Left colon (tissue), 2 donors: ENCODE measurements at regions not wholly inside any gene's neighbourhood (a gene's known extent, or its start where the extent isn't known, plus 50 kb on each side); places are given as distances from the start of the nearest gene placed in this dataset.

Experiments
- ATAC-seq: fragments of 200-7000 bp; cut with Tn5 transposase; one replicate; pipeline ENCODE4 v1.9.1; 2020; ENCODE audit warnings: mild to moderate bottlenecking, moderate library complexity
- DNase-seq, 2 donors: peaks; one replicate each; pipeline ENCODE4 v3.0.0-alpha.2; 2020
- intact Hi-C, 2 donors: fragments of 100-400 bp; cut with DNase I in 1 of 2; cut with micrococcal nuclease in 1 of 2; formaldehyde crosslinking; loops; one replicate each; pipeline versions ENCODE4 v1.11.2 to v1.14.0; 2022; cut with DNase I, micrococcal nuclease
- donor health status: DM: no; HTN: no; CAD: no.
- donor health status: DM: yes; HTN: yes; CAD: no.

DNA sequence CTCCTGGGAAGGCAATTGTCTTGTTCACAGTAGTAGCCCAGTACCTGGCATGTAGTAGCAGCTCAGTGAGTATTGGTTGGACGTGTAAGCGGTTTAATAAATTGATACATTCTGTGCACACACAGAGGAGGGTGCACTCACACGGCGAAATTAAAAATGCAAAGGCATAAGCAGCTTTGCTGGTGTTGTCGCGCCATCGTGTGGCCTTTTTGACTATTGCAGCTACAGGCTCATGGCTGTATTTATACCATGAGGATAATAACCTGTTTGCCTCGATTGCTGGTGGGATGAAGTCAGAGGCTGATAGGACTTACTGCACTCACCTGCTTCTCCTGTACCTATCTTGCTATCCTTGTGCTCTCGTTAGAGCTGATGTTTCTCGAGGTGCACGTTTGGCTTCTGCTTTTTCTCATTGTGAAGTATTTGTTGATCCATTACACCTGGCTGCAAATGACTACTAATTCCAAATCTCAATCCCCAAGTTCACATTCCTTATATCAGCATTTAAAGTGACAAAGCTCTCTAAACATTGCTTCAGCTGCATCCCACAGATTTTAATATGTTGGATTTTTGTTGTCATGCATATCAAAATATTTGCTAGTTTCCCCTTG lies 61.5 kb downstream of the TBXT start:
- DNase-seq (peak; percentile 43 to 81), ATAC-seq (peak; percentile 71)
- intact Hi-C loops, result loop anchor here in 1 of 2 donors (2.0 kb wide), 1 partner anchor 221 kb away; no protein-coding TSS in a partner anchor

DNA sequence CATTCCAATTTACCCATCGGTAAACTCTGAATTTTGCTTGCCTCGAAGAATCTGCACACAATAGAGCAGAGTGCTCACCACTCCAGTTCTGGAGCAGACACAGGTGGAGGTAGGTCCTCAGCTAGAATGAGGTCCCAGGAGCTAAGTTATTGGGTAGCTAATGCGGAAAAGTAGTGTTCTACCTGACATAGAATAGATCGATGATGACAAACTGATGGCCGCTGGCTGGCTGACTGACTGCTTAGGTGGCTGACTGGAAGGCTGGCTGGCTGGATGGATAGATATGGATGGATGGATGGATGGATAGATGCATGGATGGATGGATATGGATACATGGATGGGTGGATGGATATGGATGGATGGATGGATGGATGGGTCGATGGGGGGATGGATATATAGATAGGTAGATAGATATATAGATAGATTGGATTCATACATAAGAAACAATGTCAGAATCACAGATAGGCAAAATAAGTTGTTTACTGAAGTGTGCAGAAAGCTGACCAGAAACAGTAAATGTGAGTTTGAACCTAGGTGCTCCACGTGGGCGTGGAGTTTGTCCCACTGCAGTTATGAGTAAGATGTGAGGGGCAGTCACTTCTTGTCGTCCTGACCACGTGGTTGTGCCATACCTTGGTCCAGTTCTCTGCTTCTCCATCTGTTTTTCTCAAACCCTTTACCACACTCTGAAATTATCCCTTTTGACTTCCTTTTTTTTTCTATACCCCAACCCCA lies 62.1 kb downstream of the TBXT start:
- intact Hi-C loops, result loop anchor here in 1 of 2 donors (2.0 kb wide), 1 partner anchor 221 kb away; no protein-coding TSS in a partner anchor
- DNase-seq, result no peak
- no peak for ATAC-seq

DNA sequence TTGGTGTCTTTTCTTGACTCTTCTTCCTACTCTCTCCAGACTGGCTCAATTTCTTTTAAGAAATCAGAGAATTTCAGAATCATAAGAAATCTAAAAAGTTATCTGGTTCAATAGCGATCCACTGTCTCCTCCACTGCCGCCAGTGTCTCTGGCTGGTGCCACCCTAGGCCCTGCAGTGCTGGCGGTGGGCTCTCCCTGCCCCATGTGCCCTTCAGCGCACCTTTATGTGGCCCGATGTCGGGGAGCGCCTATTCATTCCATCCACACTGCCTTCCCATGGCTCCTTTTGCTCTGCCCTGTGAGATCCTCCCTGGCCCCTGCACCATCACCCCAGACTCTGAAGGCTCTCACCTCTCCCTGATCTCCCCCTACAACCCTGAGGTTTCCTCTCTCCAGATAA lies 62.8 kb downstream of the TBXT start:
- ATAC-seq, result no peak
- no peak for DNase-seq
- intact Hi-C loops, result loop anchor here in 1 of 2 donors (5.0 kb wide), 1 partner anchor 218 kb away; no protein-coding TSS in a partner anchor

DNA sequence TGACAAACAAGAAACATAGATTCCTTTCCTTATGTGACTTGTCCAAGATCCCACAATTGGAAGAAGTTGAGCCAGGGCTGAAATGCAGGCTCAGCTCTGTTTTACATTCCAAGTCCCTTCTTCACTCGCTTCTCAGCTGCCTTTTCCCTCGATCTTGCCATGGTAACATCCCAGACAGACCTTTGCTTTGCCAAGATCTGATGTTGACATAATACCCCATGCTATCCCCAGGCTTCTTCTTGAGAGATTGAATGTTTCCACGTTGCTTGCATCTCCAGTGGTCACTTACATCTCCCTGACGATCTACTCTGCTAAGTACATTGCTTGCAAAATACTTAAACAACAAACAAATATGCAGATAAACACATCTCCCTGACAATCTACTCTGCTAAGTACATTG lies 63.5 kb downstream of the TBXT start:
- DNase-seq (no peak), ATAC-seq (no peak)
- intact Hi-C loops, result loop anchor here in 1 of 2 donors (5.0 kb wide), 1 partner anchor 217 kb away; no protein-coding TSS in a partner anchor

DNA sequence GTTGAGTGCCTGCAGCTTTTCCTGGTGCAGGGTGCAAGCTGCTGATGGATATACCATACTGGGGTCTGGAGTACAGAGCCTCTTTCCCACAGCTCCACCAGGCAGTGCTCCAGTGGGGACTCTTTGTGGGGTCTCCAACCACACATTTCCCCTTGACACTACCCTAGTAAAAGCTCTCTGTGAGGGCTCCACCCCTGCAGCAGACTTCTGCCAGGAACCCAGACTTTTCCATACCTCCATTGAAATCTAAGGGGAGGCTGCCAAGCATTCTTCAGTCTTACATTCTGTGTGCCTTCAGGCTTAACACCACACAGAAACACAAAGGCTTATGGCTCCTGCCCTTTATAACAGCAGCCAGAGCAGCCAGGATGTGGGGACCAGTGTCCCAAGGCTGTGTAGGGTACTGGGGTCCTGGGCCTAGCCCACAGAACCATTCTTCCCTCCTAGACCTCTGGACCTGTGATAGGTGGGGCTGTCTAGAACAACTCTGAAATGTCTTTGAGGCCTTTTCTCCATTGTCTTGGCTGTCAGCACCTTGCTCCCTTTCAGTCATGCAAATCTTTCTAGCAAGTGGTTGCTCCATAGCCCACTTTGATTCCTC lies 65.7 kb downstream of the TBXT start:
- DNase-seq, result no peak
- intact Hi-C loops, result loop anchor here in 1 of 2 donors (5.0 kb wide), 1 partner anchor 215 kb away; no protein-coding TSS in a partner anchor
- no peak for ATAC-seq

DNA sequence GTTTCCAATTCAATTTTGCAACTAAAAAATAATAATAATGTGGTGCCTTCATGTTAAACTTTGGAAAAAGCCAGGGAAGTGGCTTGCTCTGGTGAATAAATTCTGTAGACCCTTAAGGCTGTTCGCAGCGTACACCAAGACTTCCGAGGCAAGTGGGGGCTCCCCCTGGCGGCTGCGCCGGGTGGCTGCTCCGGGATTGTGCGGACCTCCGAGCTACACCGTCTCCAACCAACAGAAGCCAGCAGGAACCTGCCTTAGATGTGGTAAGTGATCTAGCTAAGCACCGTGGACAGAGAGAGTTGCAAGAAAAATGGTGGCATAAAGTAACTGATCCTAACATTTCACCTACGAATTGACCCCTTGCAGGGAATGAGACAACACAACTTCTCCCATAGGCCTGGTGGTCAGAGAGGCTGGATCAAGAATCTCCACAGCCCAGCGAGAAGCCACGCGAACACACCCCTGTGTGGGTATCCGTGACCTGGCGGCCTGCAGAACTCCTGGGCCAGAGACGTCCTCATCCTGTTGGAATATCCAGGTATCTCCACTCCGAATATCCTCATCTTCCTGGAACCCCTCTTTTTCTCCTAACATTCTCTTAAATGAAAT lies 69.6 kb downstream of the TBXT start:
- DNase-seq (peak; percentile 53 to 70), ATAC-seq (peak; percentile 95)
- intact Hi-C loops, result no loop called here

DNA sequence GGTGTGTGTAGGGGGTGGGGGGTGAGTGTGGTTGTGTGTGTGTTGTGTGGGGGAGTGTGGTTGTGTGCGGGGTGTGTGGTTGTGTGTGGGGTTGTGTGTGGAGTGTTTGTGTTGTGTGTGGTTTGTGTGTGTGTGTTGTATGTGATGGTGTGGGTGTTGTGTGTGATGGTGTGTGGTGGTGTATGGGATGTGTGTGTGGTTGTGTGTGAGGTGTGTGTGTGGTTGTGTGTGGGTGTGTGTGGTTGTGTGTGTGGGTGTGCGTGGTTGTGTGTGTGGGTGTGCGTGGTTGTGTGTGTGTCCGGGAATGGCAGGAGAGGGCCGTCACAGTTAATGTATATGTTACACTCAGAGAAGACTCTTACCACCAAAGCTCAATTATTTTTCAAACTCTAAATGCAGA lies 79.8 kb downstream of the TBXT start:
- DNase-seq (no peak), ATAC-seq (no peak)
- intact Hi-C loops, result no loop called here

DNA sequence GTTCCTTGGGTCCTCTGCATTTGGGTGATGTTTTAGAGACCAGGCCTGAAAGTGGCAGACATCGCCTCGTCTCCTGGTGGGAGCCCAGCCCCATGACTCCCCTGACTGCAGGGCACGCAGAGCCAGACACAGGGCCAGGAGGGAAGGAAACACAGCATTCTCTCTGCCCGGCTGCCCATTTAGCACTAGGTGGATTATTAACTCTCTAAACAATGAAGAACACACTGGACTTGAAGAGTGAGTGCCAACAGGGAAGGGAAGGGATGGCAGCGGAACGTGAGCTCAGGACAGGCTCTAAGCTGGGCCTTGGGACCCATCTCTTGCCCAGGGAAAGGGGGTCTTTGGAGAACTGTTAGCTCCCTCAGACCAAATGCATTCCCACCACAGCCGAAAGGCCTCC lies 80.4 kb downstream of the TBXT start:
- ATAC-seq, result no peak
- intact Hi-C loops, result no loop called here
- no peak for DNase-seq

DNA sequence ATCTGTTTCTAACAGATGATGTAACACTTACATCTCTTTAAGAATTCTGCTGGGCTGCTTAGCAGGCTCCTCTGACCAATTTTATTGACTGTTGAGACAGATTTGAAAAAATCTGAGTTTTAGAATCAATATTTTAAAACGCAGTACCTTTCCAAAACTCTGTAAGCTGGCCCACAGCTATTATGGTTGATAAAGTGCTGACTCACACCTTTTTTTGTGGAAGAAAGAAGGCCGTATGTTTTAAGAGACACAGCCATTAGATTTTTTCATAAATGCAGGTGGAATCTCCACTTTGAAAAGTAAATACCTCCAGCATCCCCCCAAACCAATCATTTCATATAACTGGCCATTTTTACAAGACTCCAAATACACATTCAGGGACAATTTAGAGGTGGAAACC lies 82.2 kb downstream of the TBXT start:
- no peak for ATAC-seq
- DNase-seq, result no peak
- intact Hi-C loops, result no loop called here

DNA sequence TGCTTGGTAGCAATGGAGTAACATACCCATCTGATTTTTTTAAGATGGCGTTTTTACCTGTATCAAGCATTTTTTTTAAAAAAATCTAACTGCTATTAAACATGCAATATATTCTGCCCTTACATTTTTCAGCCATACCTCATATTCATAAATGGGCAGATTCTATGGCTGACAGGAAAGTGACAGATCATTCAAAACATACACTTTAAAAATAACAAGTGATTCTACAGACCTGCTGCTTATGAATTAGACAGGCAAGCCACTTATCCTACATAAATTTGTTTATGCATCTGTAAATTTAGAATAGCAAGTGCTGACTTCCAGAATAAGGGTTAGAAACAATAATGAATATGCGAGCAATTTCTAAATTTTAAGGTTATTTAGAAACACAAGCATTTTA lies 82.7 kb downstream of the TBXT start:
- DNase-seq (no peak), ATAC-seq (no peak)
- intact Hi-C loops, result no loop called here

DNA sequence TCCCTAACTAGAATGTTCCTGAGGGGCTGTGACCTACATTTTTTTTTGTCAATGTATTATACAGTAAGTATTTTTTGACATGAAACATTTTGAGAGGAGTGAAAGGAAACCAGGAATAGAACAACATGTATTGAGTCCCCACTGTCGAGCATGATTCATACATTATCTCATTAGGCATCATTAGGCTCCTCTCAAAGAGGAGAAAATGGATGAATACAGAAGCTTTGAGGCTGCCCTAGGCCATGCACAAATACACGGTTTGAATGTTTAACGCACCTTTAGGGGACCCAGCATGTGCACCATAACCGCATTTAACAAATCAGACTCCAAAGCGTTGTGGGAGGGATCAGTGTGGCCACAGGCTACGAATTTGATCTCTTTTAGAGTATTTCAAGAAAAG lies 87.8 kb downstream of the TBXT start:
- ATAC-seq, result no peak
- DNase-seq, result no peak
- intact Hi-C loops, result no loop called here

DNA sequence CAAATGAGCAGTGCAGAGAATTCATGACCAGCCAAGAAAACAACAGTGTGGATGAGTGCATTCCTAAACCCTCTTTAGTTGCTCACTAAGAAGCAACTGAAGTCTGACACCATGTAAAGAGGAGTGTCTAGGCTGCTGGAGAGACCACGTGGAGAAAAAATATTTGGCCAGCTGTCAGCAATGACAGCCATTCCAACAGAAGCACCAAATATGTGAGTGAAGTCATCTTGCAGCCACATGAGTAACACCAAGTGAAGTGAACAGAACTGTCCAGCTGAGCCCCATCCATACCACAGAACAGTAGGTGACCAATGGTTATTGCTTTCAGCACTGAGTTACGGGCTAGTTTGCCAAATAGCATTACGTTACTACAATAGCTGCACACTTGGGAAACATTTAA lies 89.4 kb downstream of the TBXT start:
- ATAC-seq (no peak), DNase-seq (no peak)
- intact Hi-C loops, result no loop called here

DNA sequence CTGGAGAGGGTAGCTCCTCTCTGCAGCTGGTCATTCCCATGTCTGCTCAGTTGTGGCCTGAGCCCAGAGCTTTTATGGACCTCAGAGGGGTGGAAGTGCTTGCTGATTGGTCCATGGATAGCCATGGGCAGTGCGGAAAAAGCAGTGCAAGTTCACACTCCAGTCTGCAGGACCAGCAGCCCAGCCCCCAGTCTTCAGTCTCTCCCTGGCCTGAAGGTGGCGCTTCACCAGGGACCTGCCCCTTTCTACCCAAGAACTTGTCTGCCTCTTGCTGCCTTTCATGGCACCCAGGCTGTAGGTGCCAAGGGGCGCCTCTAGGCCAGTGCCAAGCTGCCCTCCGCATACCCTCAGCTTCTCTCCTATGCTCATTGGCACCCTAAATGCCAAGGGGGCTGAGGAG lies 91.0 kb downstream of the TBXT start:
- ATAC-seq (no peak), DNase-seq (no peak)
- intact Hi-C loops, result no loop called here

DNA sequence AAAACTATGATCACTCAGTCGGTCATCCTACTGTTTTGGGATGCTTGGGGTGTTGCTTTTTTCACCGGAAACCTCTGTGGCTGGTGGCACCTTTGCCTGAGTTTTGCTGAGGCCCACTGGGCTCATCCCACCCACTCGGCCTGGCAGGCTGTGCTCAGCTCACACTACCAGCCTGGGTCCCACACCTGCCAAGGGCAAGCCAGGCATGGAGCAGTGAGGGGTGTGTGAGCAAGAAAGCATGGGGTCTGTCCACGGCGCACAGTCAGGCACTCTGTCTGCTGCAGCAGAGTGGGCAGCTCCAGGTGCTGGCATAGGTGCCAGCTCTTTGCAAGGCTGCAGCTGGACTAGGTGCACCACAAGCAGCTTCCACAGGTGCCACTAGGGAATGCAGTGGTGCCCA lies 91.7 kb downstream of the TBXT start:
- DNase-seq, result no peak
- intact Hi-C loops, result no loop called here
- no peak for ATAC-seq

DNA sequence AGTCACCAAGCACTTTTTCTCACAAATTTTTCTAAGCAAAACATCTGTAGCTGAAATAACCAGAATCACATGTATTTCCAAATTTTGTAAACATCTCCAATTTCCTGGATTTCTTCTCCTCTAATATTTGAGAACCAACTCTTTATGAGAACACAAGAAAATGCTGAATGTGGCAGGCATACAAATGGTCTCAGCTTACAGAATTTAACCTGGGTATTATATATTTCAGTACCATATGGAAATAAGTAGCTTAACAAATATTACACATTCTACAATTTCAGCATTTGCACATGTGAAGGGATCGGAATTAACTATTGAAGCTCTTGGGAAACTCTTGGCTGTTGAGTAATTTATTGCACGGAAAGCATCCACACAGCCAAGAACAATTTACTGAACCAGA lies 92.5 kb downstream of the TBXT start:
- ATAC-seq (no peak), DNase-seq (no peak)
- intact Hi-C loops, result no loop called here

DNA sequence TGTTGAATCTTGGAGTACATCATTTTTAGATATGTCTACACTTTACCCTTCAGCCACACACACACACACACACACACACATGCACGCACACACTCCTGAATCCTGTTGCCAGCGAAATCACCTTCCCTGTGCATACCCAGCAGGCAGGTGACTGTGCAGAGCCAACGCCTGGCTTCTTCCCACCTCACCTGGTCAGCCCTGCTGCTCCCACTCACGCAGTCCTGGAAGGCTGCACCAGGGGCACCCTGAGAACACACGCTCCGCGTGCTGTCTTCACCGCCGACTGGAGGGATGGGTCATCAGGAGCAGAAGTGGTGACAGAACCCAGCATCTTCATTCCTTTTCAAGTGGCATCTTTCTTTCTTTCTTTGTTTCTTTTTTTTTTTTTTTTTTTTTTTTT lies 94.6 kb downstream of the TBXT start:
- no peak for DNase-seq
- intact Hi-C loops, result no loop called here
- no peak for ATAC-seq

DNA sequence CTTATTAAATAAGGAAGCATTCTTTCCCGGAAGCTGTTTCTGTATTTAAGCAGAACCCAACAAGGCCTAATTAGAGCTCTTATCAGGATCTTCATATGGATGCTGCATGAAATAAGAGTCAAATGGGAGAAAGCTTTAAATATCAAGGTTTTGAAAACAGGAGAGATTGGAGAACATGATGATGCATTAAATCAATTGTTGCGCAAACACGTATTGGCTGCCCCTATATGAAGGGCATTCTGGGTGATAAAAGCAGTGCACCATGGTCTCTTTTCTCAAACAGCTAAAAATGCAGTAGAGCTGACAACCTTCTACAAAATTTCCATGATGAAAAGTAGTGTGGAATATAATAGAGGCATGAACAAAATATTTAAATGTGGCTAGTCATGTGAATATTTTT lies 98.9 kb downstream of the TBXT start:
- ATAC-seq, result no peak
- intact Hi-C loops, result no loop called here
- DNase-seq, result no peak

DNA sequence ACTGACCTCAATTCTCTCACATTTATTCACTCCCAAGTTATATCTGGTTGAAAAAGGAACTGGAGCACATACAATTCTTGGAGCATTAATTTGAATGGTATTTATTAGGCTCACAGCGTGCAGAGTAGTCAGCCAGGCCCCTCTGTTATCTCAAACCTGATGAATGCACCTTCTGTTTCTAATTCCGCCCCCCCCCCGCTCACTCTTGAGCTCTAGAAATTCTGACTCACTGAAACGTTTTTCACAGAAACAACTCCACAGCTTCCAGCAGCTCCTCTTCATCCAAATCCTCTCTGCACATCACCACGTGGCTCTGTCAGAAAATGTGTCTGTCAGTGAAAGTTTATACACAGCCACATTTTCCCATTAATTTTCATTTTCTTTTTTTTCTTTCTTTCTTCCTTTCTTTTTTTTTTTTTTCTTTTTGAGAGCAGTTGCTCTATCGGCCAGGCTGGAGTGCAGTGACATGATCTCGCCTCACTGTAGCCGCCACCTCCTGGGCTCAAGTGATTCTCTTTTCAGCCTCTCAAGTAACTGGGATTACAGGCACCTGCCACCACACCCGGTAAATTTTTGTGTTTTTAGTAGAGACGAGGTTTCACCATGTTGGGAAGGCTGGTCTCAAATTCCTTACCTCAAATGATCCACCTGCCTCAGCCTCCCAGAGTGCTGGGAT lies 109.4 kb downstream of the TBXT start:
- DNase-seq (no peak), ATAC-seq (no peak)
- intact Hi-C loops, result no loop called here

DNA sequence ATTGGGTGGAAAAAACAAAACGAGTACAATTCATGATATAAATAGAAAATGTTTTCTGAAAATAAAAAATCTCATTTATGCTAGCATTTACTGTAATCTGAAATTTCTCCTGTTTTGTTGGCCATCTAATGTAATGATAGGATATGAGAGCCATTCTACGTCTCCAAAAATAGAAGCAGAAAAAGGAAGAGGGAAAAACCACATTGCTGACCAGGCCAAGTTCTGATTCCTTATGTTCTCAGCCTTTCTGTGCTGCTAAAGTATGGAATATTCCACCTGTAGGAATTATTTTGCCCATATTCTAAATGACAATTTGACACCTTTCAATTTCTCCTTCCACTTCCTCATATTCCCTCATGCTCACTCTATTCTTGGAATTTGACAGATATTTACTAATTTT lies 110.2 kb downstream of the TBXT start:
- ATAC-seq (no peak), DNase-seq (no peak)
- intact Hi-C loops, result no loop called here
